SW 1271 (cell line): ENCODE measurements at regions not wholly inside any gene's neighbourhood (a gene's known extent, or its start where the extent isn't known, plus 50 kb on each side); places are given as distances from the start of the nearest gene placed in this dataset.

ENCODE experiments used
- DNase-seq, 2 experiments: peaks; one replicate each; lab custom pipeline; 2025; lab: John Stamatoyannopoulos, UW

- DNase-seq = no peak
Observed at GRCh38 chr12:45627407-45628069, 102.0 kb upstream of the ARID2 start.

GRCh38 chr12:45629292-45629691 lies 100.2 kb upstream of the ARID2 start:
- no peak for DNase-seq

GRCh38 chr12:45633733-45634132 lies 95.8 kb upstream of the ARID2 start:
- no peak for DNase-seq

DNA sequence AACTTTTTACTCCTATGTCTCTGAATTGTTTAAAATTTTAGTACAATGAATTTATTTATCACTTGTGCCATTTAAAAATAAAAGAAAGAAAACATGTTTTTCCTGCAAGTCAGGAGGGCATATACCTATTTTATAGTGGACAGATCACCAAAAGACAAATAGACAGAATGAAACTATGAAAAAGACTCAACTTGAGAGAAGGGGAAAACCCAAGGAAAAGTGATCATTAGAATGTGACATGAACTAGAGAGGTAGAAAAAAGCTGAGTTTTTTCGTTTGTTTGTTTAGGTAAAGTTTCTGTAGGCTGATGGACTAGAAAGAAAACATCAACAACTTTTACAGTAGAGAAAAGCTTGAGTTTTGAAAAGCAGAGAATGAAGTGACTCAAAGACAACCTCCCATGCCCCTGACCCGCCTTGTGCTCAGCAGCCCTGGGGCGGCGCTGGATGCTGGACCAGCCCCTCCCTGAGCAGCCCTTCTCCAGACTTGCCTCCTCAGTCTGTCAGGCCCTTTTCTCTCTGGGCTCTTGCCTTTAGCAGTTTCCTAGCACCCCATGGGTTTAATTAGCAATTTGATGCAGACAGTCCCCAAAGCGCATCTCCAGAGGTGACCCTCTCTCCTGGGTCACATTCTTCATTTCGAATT lies 95.1 kb upstream of the ARID2 start:
- no peak for DNase-seq

DNA sequence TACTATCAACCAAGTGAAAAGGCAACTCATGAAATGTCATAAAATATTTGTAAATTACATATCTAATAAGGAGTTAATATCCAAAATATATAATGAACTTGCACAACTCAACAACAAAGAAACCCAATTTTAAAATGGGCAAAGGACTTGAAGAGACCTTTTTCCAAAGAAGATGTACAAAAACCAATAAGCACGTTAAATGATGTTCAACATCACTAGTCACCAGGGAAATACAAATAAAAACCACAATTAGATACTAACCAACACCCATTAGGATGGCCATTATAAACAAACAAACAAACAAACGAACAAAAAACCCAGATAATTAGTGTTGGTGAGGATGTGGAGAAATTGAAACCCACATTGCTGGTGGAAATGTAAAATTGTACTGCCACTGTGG lies 92.3 kb upstream of the ARID2 start:
- DNase-seq = no peak

- DNase-seq = peak in 1 of 2 experiments; percentile 37
Observed at GRCh38 chr12:45637706-45638105, 91.8 kb upstream of the ARID2 start.

DNA sequence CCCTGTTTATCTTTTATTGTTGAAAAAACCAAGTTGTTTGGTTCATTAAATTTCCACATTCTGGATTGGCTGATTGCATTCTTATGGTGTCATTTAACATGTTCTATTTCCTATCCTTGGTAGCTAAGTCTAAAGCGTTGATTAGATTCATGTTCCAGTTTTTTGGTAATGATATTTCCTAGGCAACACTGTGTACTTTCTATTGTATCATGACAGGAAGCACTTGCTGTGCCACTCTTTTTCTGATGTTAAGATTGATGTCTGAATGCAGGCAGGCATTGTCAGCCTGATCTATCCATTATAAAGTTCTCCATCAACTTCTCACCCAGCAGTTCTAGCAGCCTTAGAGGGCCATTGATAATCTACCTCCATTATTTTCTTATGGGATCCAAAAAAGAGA lies 91.1 kb upstream of the ARID2 start:
- DNase-seq = no peak

DNA sequence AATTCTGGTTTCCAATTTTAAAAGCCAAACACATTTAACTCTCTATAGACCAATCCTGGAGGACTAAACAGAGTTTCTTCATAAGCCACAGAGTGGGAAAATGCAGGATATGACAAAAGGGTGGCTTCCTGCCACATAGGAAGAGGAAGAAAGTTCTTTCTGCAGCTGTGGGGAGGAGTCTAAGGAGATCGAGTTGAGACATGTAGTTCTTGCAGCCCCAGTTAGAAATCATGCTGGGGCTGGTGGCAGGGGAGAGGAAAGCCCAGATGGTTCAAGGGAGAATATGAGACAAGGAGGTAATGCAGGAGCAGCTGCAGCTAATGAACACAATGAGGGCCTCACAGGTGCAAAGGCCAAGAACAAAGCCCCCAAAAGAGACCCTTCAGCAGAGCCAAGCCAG lies 85.0 kb upstream of the ARID2 start:
- DNase-seq = peak in 1 of 2 experiments; percentile 15

- DNase-seq = no peak
Observed at GRCh38 chr12:45646851-45647581, 82.5 kb upstream of the ARID2 start.

GRCh38 chr12:45648070-45648469 lies 81.4 kb upstream of the ARID2 start:
- no peak for DNase-seq

- no peak for DNase-seq
Observed at GRCh38 chr12:45651029-45651428, 78.5 kb upstream of the ARID2 start.

DNA sequence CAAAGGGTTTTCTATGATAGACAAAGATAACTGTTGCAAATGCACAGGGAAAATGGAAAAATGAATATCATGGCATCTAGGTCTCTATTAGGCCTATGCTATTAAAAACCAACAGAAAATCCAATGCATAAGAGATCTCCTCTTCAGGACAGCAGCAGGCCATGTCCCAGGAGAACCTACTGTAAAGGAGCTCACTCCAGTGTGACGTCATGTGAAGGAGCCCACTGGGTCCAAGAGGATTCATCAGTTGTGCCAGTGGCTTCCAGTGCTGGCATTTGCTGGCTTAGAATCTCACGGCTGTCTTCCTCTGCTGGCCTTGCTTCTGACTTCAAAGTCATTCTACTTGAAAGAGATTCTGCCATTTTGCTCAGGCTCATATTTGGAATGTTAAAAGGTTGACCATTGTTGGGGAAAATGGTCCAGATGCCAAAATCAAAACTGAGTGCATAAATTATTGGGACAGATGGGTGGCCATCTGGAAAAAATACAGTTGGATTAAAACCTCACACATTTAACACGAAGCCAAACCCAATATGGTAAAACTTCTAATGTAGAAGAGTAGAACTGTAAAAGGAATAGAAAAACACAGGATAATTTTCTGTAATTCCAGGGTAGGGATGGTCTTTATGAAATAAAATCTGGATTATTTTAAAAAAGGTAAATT lies 75.4 kb upstream of the ARID2 start:
- no peak for DNase-seq

DNA sequence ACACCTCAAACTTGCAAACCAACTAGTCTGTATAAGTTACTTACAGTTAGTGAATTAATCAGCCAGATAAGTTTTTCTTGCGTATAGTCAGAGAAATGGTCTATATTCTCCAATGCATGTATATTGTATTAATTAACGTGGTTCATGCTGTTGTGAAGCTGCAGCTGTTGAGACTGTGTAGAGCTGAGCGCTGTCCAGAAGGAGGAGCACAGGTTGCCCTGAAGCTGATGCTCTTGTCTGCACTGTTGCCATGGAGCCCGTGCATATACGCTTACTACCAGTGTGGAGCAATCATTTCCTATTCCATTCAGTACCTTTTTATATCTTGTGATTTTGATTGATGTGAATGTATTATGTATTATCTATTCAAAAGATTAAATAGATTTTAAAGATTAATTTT lies 74.3 kb upstream of the ARID2 start:
- no peak for DNase-seq

- no peak for DNase-seq
Observed at GRCh38 chr12:45655743-45656142, 73.8 kb upstream of the ARID2 start.

- no peak for DNase-seq
Observed at GRCh38 chr12:45658020-45658419, 71.5 kb upstream of the ARID2 start.

DNA sequence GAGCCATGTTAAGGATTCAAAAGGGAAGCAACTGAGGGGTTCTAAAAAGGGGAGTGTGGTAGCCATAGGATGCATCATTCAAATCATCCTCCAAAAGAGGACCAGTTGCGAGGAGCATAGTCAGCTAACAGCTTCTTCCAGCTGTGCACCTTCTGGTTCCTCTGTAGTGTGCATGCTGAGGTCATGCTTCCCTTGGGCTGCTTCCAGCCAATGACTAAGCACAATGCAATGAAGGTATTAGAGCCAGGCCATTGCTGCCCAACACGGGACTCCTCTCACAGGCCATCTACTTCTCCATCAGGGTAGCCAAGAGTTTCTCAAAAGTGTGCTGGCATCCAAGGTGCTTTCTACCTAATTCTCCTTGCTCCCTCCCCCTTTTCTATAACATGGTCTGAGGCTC lies 69.2 kb upstream of the ARID2 start:
- peak in 1 of 2 experiments; percentile 27 for DNase-seq

- DNase-seq = no peak
Observed at GRCh38 chr12:45663455-45663854, 66.1 kb upstream of the ARID2 start.

GRCh38 chr12:45665941-45666340 lies 63.6 kb upstream of the ARID2 start:
- DNase-seq = no peak

DNA sequence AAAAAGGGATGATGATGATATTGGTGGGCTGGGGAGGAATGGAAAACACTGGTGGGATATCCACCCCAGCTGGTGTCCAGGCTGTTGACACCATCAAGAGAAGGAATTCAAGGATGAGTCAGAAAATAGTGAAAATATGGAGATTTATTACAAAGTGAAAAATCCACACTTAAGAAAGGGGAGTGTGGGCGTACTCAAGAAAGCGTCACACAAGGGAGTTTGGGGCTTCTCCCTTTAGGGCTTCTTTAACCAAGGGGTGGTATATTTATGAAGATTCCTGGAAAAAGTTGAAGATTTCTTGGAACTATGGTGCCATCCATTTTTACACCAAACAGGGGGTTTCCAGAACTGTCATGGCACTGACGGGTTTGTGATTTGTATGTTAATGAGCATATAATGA lies 63.1 kb upstream of the ARID2 start:
- no peak for DNase-seq

GRCh38 chr12:45666816-45667215 lies 62.7 kb upstream of the ARID2 start:
- no peak for DNase-seq

- DNase-seq = no peak
Observed at GRCh38 chr12:45667761-45668160, 61.7 kb upstream of the ARID2 start.

DNA sequence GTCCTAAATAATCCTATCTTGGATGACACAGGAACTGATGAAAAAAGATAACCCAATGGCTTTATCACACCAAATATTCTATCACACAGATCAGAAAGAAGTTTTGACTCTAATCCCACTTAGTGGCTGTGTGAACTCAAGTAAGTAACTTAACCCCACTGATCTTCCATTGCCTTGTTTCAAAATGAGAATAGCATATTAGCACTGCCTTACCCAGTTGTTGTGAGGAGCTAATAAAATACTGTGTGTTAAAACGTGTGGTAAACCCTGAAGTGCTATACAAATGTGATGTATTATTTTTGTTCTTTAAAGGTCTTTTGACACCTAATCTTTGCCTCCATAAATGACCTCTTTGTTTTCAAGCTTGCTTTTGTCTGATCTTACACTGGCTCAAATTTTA lies 60.9 kb upstream of the ARID2 start:
- DNase-seq = no peak

DNA sequence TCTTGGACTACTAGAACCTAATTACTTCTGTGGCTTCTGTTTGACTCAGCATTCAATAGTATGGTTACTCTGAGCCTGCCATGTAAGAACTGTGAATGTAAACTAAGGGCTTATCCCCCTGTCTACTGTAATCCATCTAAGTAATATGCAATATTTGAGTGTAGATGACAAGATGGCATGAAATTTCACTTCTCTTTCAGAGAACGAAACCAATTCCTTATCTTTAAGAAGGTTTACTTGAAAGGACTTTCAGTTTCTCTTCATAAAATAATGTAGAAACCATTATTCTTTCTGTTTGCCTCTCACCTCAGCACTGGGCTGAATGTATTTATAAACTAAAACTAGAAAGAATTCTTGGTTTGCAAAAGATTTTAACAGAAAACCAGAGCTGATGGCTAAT lies 60.4 kb upstream of the ARID2 start:
- no peak for DNase-seq
